ENCODE measurements at regions not wholly inside any gene's neighbourhood (a gene's known extent, or its start where the extent isn't known, plus 50 kb on each side); places are given as distances from the start of the nearest gene placed in this dataset.

GRCh38 chr3:24843955-24844354 lies 349.3 kb upstream of the THRB start:
- no TSS peak for BruUV-seq (replicated peaks)

GRCh38 chr3:24845524-24846155 lies 351.0 kb upstream of the THRB start:
- no peak for DNase-seq
- Histone ChIP-seq H3K27me3 (ENCODE audit: insufficient read depth, low read depth) (no peaks in the 10 kb centered on the region), H3K4me3 (no peak overlapping the region), H3K79me2 (ENCODE audit: low read depth) (no peaks in the 10 kb centered on the region), H3K27ac (no peak overlapping the region), H3K9me2 (ENCODE audit: insufficient read depth) (no peaks in the 10 kb centered on the region), H3K9me3 (ENCODE audit: insufficient read depth, low read depth) (no peaks in the 10 kb centered on the region), H3K4me1 (replicated peaks; ENCODE audit: insufficient read depth) (no peaks in the 10 kb centered on the region), H4K20me1 (ENCODE audit: insufficient read depth) (no peaks in the 10 kb centered on the region), H3K4me2 (no peak overlapping the region), H2AFZ (no peak overlapping the region), H3F3A (ENCODE audit: insufficient read depth, low read depth) (no peaks in the 10 kb centered on the region), H3K36me3 (ENCODE audit: low read depth) (no peaks in the 10 kb centered on the region)
- TF ChIP-seq, protein P1, sequence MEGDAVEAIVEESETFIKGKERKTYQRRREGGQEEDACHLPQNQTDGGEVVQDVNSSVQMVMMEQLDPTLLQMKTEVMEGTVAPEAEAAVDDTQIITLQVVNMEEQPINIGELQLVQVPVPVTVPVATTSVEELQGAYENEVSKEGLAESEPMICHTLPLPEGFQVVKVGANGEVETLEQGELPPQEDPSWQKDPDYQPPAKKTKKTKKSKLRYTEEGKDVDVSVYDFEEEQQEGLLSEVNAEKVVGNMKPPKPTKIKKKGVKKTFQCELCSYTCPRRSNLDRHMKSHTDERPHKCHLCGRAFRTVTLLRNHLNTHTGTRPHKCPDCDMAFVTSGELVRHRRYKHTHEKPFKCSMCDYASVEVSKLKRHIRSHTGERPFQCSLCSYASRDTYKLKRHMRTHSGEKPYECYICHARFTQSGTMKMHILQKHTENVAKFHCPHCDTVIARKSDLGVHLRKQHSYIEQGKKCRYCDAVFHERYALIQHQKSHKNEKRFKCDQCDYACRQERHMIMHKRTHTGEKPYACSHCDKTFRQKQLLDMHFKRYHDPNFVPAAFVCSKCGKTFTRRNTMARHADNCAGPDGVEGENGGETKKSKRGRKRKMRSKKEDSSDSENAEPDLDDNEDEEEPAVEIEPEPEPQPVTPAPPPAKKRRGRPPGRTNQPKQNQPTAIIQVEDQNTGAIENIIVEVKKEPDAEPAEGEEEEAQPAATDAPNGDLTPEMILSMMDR (conservative IDR thresholded peaks at IDR 0.05) = no peak
- CTCF ChIA-PET = interaction anchor here (0.6 kb wide), 2 partner anchors 60 to 87 kb away, joined by 3 read pairs; no protein-coding TSS in a partner anchor
- BruUV-seq (replicated peaks) = no TSS peak
- intact Hi-C loops (cut with micrococcal nuclease; ENCODE audit: unreplicated experiment) = no loop called here
- POLR2A ChIA-PET (ENCODE audit: unreplicated experiment) = interaction anchor here (0.6 kb wide), 1 partner anchor 770 kb away, joined by 3 read pairs; no protein-coding TSS in a partner anchor

More at GRCh38 chr3:24843955-24844354, 349.3 kb upstream of the THRB start:
- Histone ChIP-seq H3K36me3 (ENCODE audit: low read depth) (no peaks in the 10 kb centered on the region), H2AFZ (no peak overlapping the region), H3K79me2 (ENCODE audit: low read depth) (no peaks in the 10 kb centered on the region), H3K4me1 (replicated peaks; ENCODE audit: insufficient read depth) (no peaks in the 10 kb centered on the region), H3K9me2 (ENCODE audit: insufficient read depth) (no peaks in the 10 kb centered on the region), H4K20me1 (ENCODE audit: insufficient read depth) (no peaks in the 10 kb centered on the region), H3K9me3 (ENCODE audit: insufficient read depth, low read depth) (no peaks in the 10 kb centered on the region), H3K4me2 (no peak overlapping the region), H3K27me3 (ENCODE audit: insufficient read depth, low read depth) (no peaks in the 10 kb centered on the region), H3K27ac (no peak overlapping the region), H3K4me3 (no peak overlapping the region), H3F3A (ENCODE audit: insufficient read depth, low read depth) (no peaks in the 10 kb centered on the region)
- ChIA-PET CTCF (no interaction called here), POLR2A (ENCODE audit: unreplicated experiment) (no interaction called here)
- TF ChIP-seq, protein P1 (conservative IDR thresholded peaks at IDR 0.05) = no peak
- TF ChIP-seq EZH2 (IDR thresholded peaks at IDR 0.05; ENCODE audit: low read depth) = no peak
- DNase-seq = no peak
- intact Hi-C loops (cut with micrococcal nuclease; ENCODE audit: unreplicated experiment) = no loop called here

DNA sequence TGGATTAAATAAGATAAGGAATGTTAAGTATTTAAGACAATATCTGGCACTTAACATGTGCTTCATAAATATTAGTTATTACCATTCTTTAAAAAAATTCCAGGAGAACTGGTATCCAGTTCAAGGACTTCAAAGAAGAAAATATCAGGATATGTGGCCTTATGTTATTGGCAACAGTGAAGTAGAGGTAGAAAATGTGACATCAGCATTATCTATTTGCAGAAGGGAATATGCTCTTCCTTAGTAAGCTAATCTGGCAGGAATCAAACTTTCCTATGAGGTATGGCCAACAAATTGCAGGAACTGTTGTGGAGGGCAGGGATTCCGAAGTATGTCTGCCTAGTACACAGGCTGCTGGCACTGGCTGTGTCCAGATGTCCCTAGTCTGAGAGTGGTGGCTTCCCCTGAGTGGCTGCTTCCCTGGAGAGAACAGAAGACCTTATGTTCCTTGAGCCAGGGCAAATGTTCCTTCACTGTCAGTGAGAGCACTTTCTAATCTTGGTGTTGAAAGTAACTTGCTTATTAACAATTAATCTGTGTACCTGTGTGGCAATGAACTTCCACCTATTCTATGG lies 351.7 kb upstream of the THRB start:
- no peak overlapping the region for H3K4me3 ChIP-seq
- no peak for DNase-seq
- no peaks in the 10 kb centered on the region for H3K36me3 ChIP-seq (ENCODE audit: low read depth)
- intact Hi-C loops (cut with micrococcal nuclease; ENCODE audit: unreplicated experiment) = no loop called here
- H3F3A ChIP-seq (ENCODE audit: insufficient read depth, low read depth) = no peaks in the 10 kb centered on the region
- H3K27ac ChIP-seq = no peak overlapping the region
- H3K9me2 ChIP-seq (ENCODE audit: insufficient read depth) = no peaks in the 10 kb centered on the region
- ChIA-PET POLR2A (ENCODE audit: unreplicated experiment) (interaction anchor here (0.6 kb wide), 1 partner anchor 771 kb away, joined by 3 read pairs; no protein-coding TSS in a partner anchor), CTCF (interaction anchor here (0.6 kb wide), 2 partner anchors 60 to 86 kb away, joined by 3 read pairs; no protein-coding TSS in a partner anchor)
- H3K27me3 ChIP-seq (ENCODE audit: insufficient read depth, low read depth) = no peaks in the 10 kb centered on the region
- H3K9me3 ChIP-seq (ENCODE audit: insufficient read depth, low read depth) = no peaks in the 10 kb centered on the region
- no TSS peak for BruUV-seq (replicated peaks)
- no peaks in the 10 kb centered on the region for H3K79me2 ChIP-seq (ENCODE audit: low read depth)
- H3K4me1 ChIP-seq (replicated peaks; ENCODE audit: insufficient read depth) = no peaks in the 10 kb centered on the region
- no peak overlapping the region for H2AFZ ChIP-seq
- no peak overlapping the region for H3K4me2 ChIP-seq
- TF ChIP-seq, protein P1 (conservative IDR thresholded peaks at IDR 0.05) = no peak
- TF ChIP-seq EZH2 (IDR thresholded peaks at IDR 0.05; ENCODE audit: low read depth) = no peak
- no peaks in the 10 kb centered on the region for H4K20me1 ChIP-seq (ENCODE audit: insufficient read depth)

Measured in PC-9 (cell line).